ENCODE measurements at regions not wholly inside any gene's neighbourhood (a gene's known extent, or its start where the extent isn't known, plus 50 kb on each side); places are given as distances from the start of the nearest gene placed in this dataset.

- Histone ChIP-seq H3K9me2 (ENCODE audit: insufficient read depth) (no peaks in the 10 kb centered on the region), H3K36me3 (ENCODE audit: control insufficient read depth in 1 of 2, insufficient read depth in 2 of 2, low read length in 2 of 2) (no peaks in the 10 kb centered on the region), H2AFZ (ENCODE audit: low read depth, low read length, poor library complexity, severe bottlenecking) (no peak overlapping the region), H3K27me3 (ENCODE audit: insufficient read depth, low read length) (no peaks in the 10 kb centered on the region), H4K20me1 (ENCODE audit: insufficient read depth) (no peaks in the 10 kb centered on the region), H3K9me3 (ENCODE audit: control insufficient read depth in 1 of 2, insufficient read depth in 1 of 2, low read depth in 1 of 2, low read length in 2 of 2) (no peaks in the 10 kb centered on the region), H3K79me2 (ENCODE audit: insufficient read depth, low read length) (no peaks in the 10 kb centered on the region), H3K4me3 (replicated peaks in 1 of 2; ENCODE audit: low read depth in 1 of 2, low read length in 2 of 2) (no peak overlapping the region), H3K4me2 (ENCODE audit: low read length) (no peak overlapping the region), H3K9ac (ENCODE audit: low read length) (no peak overlapping the region), H3K4me1 (ENCODE audit: control insufficient read depth in 1 of 2, insufficient read depth in 2 of 2, low read length in 2 of 2) (peaks cover 0 to 7% of the 10 kb centered on the region in 2 experiments; a peak in 2 of 4 replicates), H3K27ac (ENCODE audit: low read depth, low read length) (no peak overlapping the region)
- ATAC-seq (no peak), DNase-seq (ENCODE audit: low read depth, low spot score) (no peak)
- ChIA-PET CTCF (no interaction called here), RAD21 (ENCODE audit: low non-redundant PET in 1 of 2, low total read pairs in 2 of 2, uncharacterized antibody in 2 of 2, unreplicated experiment in 2 of 2) (no interaction called here), POLR2A (no interaction called here)
- BruUV-seq (replicated peaks): no TSS peak
- intact Hi-C loops (cut with micrococcal nuclease): no loop called here
- TF ChIP-seq MAX (IDR thresholded peaks at IDR 0.05): no peak
- no peak for TF ChIP-seq JUND (IDR thresholded peaks at IDR 0.05)
- no peak for TF ChIP-seq ZBTB33 (IDR thresholded peaks at IDR 0.05; ENCODE audit: extremely low read depth, insufficient replicate concordance, low read length)
- no peak for TF ChIP-seq REST (IDR thresholded peaks at IDR 0.05; ENCODE audit: low read depth)
- TF ChIP-seq EZH2 (IDR thresholded peaks at IDR 0.05): no peak
- TF ChIP-seq EZH2phosphoT487 (IDR thresholded peaks at IDR 0.05; ENCODE audit: borderline replicate concordance): no peak
- TF ChIP-seq ZFX (IDR thresholded peaks at IDR 0.05): no peak
- no peak for TF ChIP-seq POLR2AphosphoS5 (IDR thresholded peaks at IDR 0.05; ENCODE audit: low read depth, low read length)
- no peak for TF ChIP-seq TCF7L2 (IDR thresholded peaks at IDR 0.05; ENCODE audit: borderline replicate concordance, extremely low read depth, insufficient read depth, insufficient read length)
- TF ChIP-seq SRF (IDR thresholded peaks at IDR 0.05; ENCODE audit: low read depth): no peak
- TF ChIP-seq EGR1 (IDR thresholded peaks at IDR 0.05; ENCODE audit: low read depth): no peak
- no peak for TF ChIP-seq YY1 (IDR thresholded peaks at IDR 0.05; ENCODE audit: extremely low read depth, insufficient replicate concordance, low read depth, low read length)
- TF ChIP-seq SIN3A (IDR thresholded peaks at IDR 0.05; ENCODE audit: low read depth): no peak
- no peak for TF ChIP-seq RAD21 (IDR thresholded peaks at IDR 0.05; ENCODE audit: low read depth)
- no peak for TF ChIP-seq FOSL1 (IDR thresholded peaks at IDR 0.05; ENCODE audit: low read depth)
- no peak for TF ChIP-seq ELF1 (IDR thresholded peaks at IDR 0.05; ENCODE audit: borderline replicate concordance, low read depth)
- no peak for TF ChIP-seq CBX3 (IDR thresholded peaks at IDR 0.05; ENCODE audit: low read depth)
- TF ChIP-seq POLR2A (IDR thresholded peaks at IDR 0.05; ENCODE audit: borderline replicate concordance, extremely low read depth, insufficient read depth, insufficient read length): no peak
- TF ChIP-seq ZNF274 (IDR thresholded peaks at IDR 0.05; ENCODE audit: low read depth, low read length): no peak
- no peak for TF ChIP-seq CEBPB (IDR thresholded peaks at IDR 0.05; ENCODE audit: low read depth)
Measured at GRCh38 chr12:80000831-80001230, 65.9 kb upstream of the PPP1R12A start.
